H1 (cell line): ENCODE measurements at regions not wholly inside any gene's neighbourhood (a gene's known extent, or its start where the extent isn't known, plus 50 kb on each side); places are given as distances from the start of the nearest gene placed in this dataset.

Experiments used
- CTCF ChIA-PET: fragments of 300-600 bp; sonication (Branson Sonifier 250); formaldehyde crosslinking; loops from one replicate; lab custom pipeline; 2021; ENCODE audit not compliant: partially characterized antibody; lab: Charles Lee
- POLR2A ChIA-PET: fragments of 300-600 bp; sonication (Branson Sonifier 250); formaldehyde crosslinking; loops from one replicate; lab custom pipeline; 2021; ENCODE audit warnings: inconsistent platforms; ENCODE audit not compliant: partially characterized antibody; lab: Charles Lee
- DNase-seq, 2 experiments: peaks; one replicate each; pipeline versions ENCODE4 v3.0.0 to v3.0.0-alpha.2; 2010 to 2022; ENCODE audit warnings: low spot score in 2 of 2, low read depth in 1 of 2, mixed read lengths in 1 of 2
- FAIRE-seq: peaks from 2 replicates; lab custom pipeline; 2011; peaks lifted over from hg19 to GRCh38; lab: Jason Lieb, UNC
- H2AFZ ChIP-seq: 2 replicates; pipeline ENCODE4 v1.8.1; 2012; ENCODE audit warnings: low read length, inconsistent platforms
- H2AK5ac ChIP-seq: 2 replicates; pipeline ENCODE4 v1.6.1; 2013; ENCODE audit warnings: low read depth, low read length
- H2BK120ac ChIP-seq: replicated peaks from 2 replicates; pipeline ENCODE3; 2013; ENCODE audit warnings: low read depth, low read length, inconsistent platforms
- H2BK12ac ChIP-seq: 2 replicates; pipeline ENCODE4 v1.6.1; 2013; ENCODE audit warnings: low read depth, low read length
- H2BK15ac ChIP-seq: 2 replicates; pipeline ENCODE4 v1.6.1; 2013; ENCODE audit warnings: low read length
- H2BK20ac ChIP-seq: 2 replicates; pipeline ENCODE4 v1.6.1; 2013; ENCODE audit warnings: low read length
- H2BK5ac ChIP-seq: 2 replicates; pipeline ENCODE4 v1.6.1; 2013; ENCODE audit warnings: low read depth, low read length
- H3K14ac ChIP-seq: 2 replicates; pipeline ENCODE4 v1.6.1; 2013; ENCODE audit warnings: inconsistent platforms; ENCODE audit not compliant: insufficient read length
- H3K18ac ChIP-seq: 2 replicates; pipeline ENCODE4 v1.6.1; 2013; ENCODE audit warnings: low read length; ENCODE audit errors: extremely low read depth
- H3K23ac ChIP-seq: 2 replicates; pipeline ENCODE4 v1.6.1; 2013; ENCODE audit warnings: inconsistent platforms; ENCODE audit not compliant: insufficient read length
- H3K23me2 ChIP-seq: 2 replicates; pipeline ENCODE4 v1.6.1; 2013; ENCODE audit warnings: low read depth, low read length
- H3K27ac ChIP-seq: 2 replicates; pipeline ENCODE4 v1.6.1; 2011; ENCODE audit warnings: low read depth, low read length, inconsistent platforms
- H3K27me3 ChIP-seq, 4 experiments: replicated peaks in 1 of 4; 1 replicate in 1 of 4; 2 replicates in 3 of 4; pipeline versions ENCODE4 v1.6.1 to v1.8.1; 2011 to 2013; ENCODE audit warnings: low read length in 3 of 4, mild to moderate bottlenecking in 3 of 4, inconsistent platforms in 2 of 4, mixed read lengths in 2 of 4, moderate library complexity in 1 of 4; ENCODE audit not compliant: control insufficient read depth in 3 of 4, insufficient read depth in 3 of 4; ENCODE audit errors: extremely low read depth in 1 of 4
- H3K36me3 ChIP-seq, 4 experiments: 2 replicates each; pipeline versions ENCODE4 v1.6.1 to v1.8.1; 2011 to 2013; ENCODE audit warnings: mild to moderate bottlenecking in 4 of 4, low read length in 3 of 4, moderate library complexity in 2 of 4, control low read depth in 1 of 4, inconsistent platforms in 1 of 4; ENCODE audit not compliant: insufficient read depth in 4 of 4, control insufficient read depth in 2 of 4
- H3K4ac ChIP-seq: replicated peaks from 2 replicates; pipeline ENCODE3; 2013; ENCODE audit warnings: low read length, low read depth, mixed read lengths, inconsistent platforms; ENCODE audit not compliant: insufficient read length
- H3K4me1 ChIP-seq, 4 experiments: replicated peaks in 1 of 4; 1 replicate in 1 of 4; 2 replicates in 3 of 4; pipeline versions ENCODE4 v1.6.1 to v1.8.1; 2011 to 2013; ENCODE audit warnings: low read length in 3 of 4, inconsistent platforms in 2 of 4, mixed read lengths in 1 of 4; ENCODE audit not compliant: insufficient read depth in 4 of 4, control insufficient read depth in 3 of 4
- H3K4me2 ChIP-seq, 2 experiments: 2 replicates each; pipeline versions ENCODE4 v1.6.1 to v1.8.1; 2011 to 2013; ENCODE audit warnings: low read depth in 2 of 2, low read length in 2 of 2, control low read depth in 1 of 2, inconsistent platforms in 1 of 2, mild to moderate bottlenecking in 1 of 2; ENCODE audit not compliant: insufficient read depth in 1 of 2
- H3K4me3 ChIP-seq, 4 experiments: fragments of 200-600, 300-600 bp in 1 of 4; sonication (generic), shearing (Covaris generic), sonication (Bioruptor Twin) in 1 of 4; 2 replicates each; pipeline versions ENCODE4 v1.5.1 to v1.8.1; 2011 to 2016; ENCODE audit warnings: low read length in 4 of 4, low read depth in 3 of 4, control low read depth in 2 of 4, inconsistent platforms in 2 of 4, mild to moderate bottlenecking in 2 of 4, mixed read lengths in 1 of 4, moderate library complexity in 1 of 4; ENCODE audit not compliant: insufficient read depth in 2 of 4; ENCODE audit errors: extremely low read depth in 1 of 4
- H3K56ac ChIP-seq: replicated peaks from 2 replicates; pipeline ENCODE3; 2013; ENCODE audit warnings: low read depth, mild to moderate bottlenecking, mixed read lengths, low read length, inconsistent platforms; ENCODE audit not compliant: insufficient read length
- H3K79me1 ChIP-seq: 2 replicates; pipeline ENCODE4 v1.6.1; 2013; ENCODE audit warnings: low read depth, low read length, control low read depth
- H3K79me2 ChIP-seq, 2 experiments: 2 replicates each; pipeline versions ENCODE4 v1.6.1 to v1.8.1; 2012 to 2013; ENCODE audit warnings: low read length in 2 of 2, mild to moderate bottlenecking in 2 of 2, inconsistent platforms in 1 of 2; ENCODE audit not compliant: insufficient read depth in 2 of 2, control insufficient read depth in 1 of 2
- H3K9ac ChIP-seq, 4 experiments: replicated peaks in 1 of 4; 1 replicate in 1 of 4; 2 replicates in 3 of 4; pipeline versions ENCODE4 v1.6.1 to v1.8.1; 2011 to 2013; ENCODE audit warnings: low read depth in 3 of 4, low read length in 3 of 4, control low read depth in 2 of 4, mild to moderate bottlenecking in 2 of 4, moderate library complexity in 2 of 4, inconsistent platforms in 1 of 4; ENCODE audit errors: extremely low read depth in 1 of 4
- H3K9me3 ChIP-seq, 2 experiments: 2 replicates each; pipeline versions ENCODE4 v1.6.1 to v1.8.1; 2012 to 2013; ENCODE audit warnings: mild to moderate bottlenecking in 2 of 2, moderate library complexity in 2 of 2, control low read depth in 1 of 2, inconsistent platforms in 1 of 2, low read depth in 1 of 2, low read length in 1 of 2, mixed read lengths in 1 of 2; ENCODE audit not compliant: insufficient read depth in 2 of 2
- H4K20me1 ChIP-seq, 2 experiments: replicated peaks in 1 of 2; 2 replicates each; pipeline versions ENCODE3 to v1.8.1; 2011 to 2013; ENCODE audit warnings: inconsistent platforms in 2 of 2, low read length in 2 of 2, mild to moderate bottlenecking in 1 of 2; ENCODE audit not compliant: insufficient read depth in 2 of 2, control insufficient read depth in 1 of 2
- H4K5ac ChIP-seq: 2 replicates; pipeline ENCODE4 v1.6.1; 2013; ENCODE audit warnings: low read length, low read depth, mixed read lengths, inconsistent platforms; ENCODE audit not compliant: insufficient read length
- H4K8ac ChIP-seq: 2 replicates; pipeline ENCODE4 v1.8.0; 2013; ENCODE audit warnings: mild to moderate bottlenecking, moderate library complexity, low read length, inconsistent platforms; ENCODE audit not compliant: insufficient read depth; ENCODE audit errors: extremely low read depth
- H4K91ac ChIP-seq: replicated peaks from 2 replicates; pipeline ENCODE3; 2013; ENCODE audit warnings: low read length, mixed read lengths, inconsistent platforms; ENCODE audit not compliant: insufficient read length
- CHD1 ChIP-seq: IDR thresholded peaks from 2 replicates; pipeline ENCODE4 v1.6.1; 2012; ENCODE audit warnings: low read depth, low read length, improper control_type of control experiment
- CTBP2 ChIP-seq: IDR thresholded peaks from 2 replicates; pipeline ENCODE4 v1.7.0; 2011; ENCODE audit warnings: borderline replicate concordance, mild to moderate bottlenecking, moderate library complexity, mixed read lengths, low read length; ENCODE audit not compliant: insufficient read depth, insufficient read length
- POLR2A ChIP-seq, 2 experiments: IDR thresholded peaks; 1 replicate in 1 of 2; 2 replicates in 1 of 2; pipeline ENCODE4 v1.6.1; 2011; ENCODE audit warnings: low read depth in 2 of 2, low read length in 2 of 2, mild to moderate bottlenecking in 2 of 2; ENCODE audit errors: control extremely low read depth in 1 of 2
- SRF ChIP-seq: IDR thresholded peaks from 2 replicates; pipeline ENCODE4 v1.6.1; 2011; ENCODE audit warnings: mild to moderate bottlenecking, low read depth, low read length, moderate library complexity
- TBP ChIP-seq: IDR thresholded peaks from 2 replicates; pipeline ENCODE4 v1.6.1; 2011; ENCODE audit warnings: low read depth, low read length, improper control_type of control experiment

DNA sequence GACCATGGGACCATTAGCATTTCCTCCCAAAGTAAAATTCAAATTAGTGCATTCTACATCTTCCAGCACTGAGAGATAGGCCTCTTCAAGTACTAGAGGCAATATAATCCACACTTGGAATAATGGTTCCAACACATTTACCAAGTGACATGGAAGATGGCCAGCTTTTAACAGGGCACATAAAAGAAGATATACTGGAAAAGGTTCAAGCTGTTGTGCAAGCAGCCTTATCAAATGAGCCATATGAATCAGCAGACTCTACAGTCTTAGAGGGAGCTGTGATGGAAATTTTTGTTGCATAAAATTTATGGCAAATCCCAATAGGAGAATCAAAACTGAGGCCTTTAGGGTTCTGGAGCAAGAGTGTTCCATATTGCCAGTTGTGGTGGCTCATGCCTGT, 526.6 kb upstream of the IRAK1BP1 start:
- no peaks in the 10 kb centered on the region for H3K23me2 ChIP-seq
- no peak overlapping the region for H2BK15ac ChIP-seq
- no peaks in the 10 kb centered on the region for H3K9me3 ChIP-seq
- TF ChIP-seq SRF (no peak), CTBP2 (no peak), CHD1 (no peak), TBP (no peak), POLR2A (IDR thresholded peaks at IDR 0.05; ENCODE audit: control extremely low read depth in 1 of 2, low read depth in 2 of 2, low read length in 2 of 2) (no peak)
- H2BK12ac ChIP-seq, result no peak overlapping the region
- H3K9ac ChIP-seq, result no peak overlapping the region
- H3K4me3 ChIP-seq, result no peak overlapping the region
- H2BK5ac ChIP-seq, result no peak overlapping the region
- H3K27ac ChIP-seq, result no peak overlapping the region
- no peak overlapping the region for H4K91ac ChIP-seq
- no peak overlapping the region for H4K5ac ChIP-seq
- no peak overlapping the region for H3K14ac ChIP-seq
- DNase-seq (no peak), FAIRE-seq (no peak)
- H4K20me1 ChIP-seq, result no peaks in the 10 kb centered on the region
- H3K27me3 ChIP-seq, result no peaks in the 10 kb centered on the region
- H3K36me3 ChIP-seq, result no peaks in the 10 kb centered on the region
- no peak overlapping the region for H3K18ac ChIP-seq
- H2BK20ac ChIP-seq, result no peak overlapping the region
- no peak overlapping the region for H3K23ac ChIP-seq
- H2AK5ac ChIP-seq, result no peak overlapping the region
- H3K4me1 ChIP-seq, result peaks cover 0 to 4% (median 0%) of the 10 kb centered on the region in 4 experiments; a peak in 2 of 7 replicates
- H2AFZ ChIP-seq, result no peak overlapping the region
- no peaks in the 10 kb centered on the region for H3K79me2 ChIP-seq
- POLR2A ChIA-PET, result no interaction called here
- H3K56ac ChIP-seq, result no peak overlapping the region
- H3K79me1 ChIP-seq, result no peaks in the 10 kb centered on the region
- H3K4ac ChIP-seq, result no peak overlapping the region
- no peak overlapping the region for H4K8ac ChIP-seq
- H2BK120ac ChIP-seq, result no peak overlapping the region
- no peak overlapping the region for H3K4me2 ChIP-seq
- CTCF ChIA-PET, result no interaction called here
